HPDE6-E6E7 (cell line): ENCODE measurements at regions not wholly inside any gene's neighbourhood (a gene's known extent, or its start where the extent isn't known, plus 50 kb on each side); places are given as distances from the start of the nearest gene placed in this dataset.
"Not testable (repeated sequence)": the region's sequence is repeated elsewhere in the genome, so short reads cannot be mapped to it uniquely, and the experiment has no call there.

Source experiments
- DNase-seq: peaks from one replicate; pipeline ENCODE4 v3.0.0; 2011; ENCODE audit warnings: missing footprints; ENCODE audit errors: extremely low spot score

DNA sequence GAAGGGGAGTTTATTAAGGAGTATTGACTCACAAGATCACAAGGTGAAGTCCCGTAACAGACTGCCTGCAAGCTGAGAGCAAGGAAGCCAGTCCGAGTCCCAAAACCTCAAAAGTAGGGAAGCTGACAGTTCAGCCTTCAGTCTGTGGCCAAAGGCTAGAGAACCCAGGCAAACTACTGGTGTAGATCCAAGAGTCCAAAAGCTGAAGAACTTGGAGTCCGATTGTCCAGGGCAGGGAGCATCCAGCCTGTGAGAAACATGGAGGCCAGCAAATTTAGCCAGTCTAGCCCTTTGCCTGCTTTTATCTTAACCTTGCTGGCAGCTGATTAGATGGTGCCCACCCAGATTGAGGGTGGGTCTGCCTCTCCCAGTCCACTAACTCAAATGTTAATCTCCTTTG is 621.9 kb upstream of the ITGA1 start:
- not testable (repeated sequence) for DNase-seq

DNA sequence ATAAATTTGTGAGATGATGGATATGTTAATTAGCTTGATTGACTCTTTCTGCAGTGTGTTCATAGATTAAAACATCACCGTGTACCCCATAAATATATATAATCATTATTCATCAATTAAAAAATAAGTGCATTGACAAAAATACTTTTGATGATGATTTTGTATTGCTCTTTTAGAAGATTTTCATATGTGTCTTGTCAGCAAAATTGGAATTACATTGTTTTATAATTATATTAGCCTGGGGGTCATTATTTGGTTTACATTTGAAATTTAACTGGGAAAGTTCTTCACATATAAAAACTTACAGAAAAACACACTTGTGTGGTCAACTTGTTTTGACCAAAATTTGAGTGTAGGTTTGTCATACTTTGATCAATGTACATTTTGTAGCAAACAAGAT is 614.6 kb upstream of the ITGA1 start:
- no peak for DNase-seq

- DNase-seq = no peak
Observed at GRCh38 chr5:52177193-52177592, 610.5 kb upstream of the ITGA1 start.

GRCh38 chr5:52181403-52181802 is 606.3 kb upstream of the ITGA1 start:
- no peak for DNase-seq

GRCh38 chr5:52190737-52191136 is 597.0 kb upstream of the ITGA1 start:
- DNase-seq = no peak

DNA sequence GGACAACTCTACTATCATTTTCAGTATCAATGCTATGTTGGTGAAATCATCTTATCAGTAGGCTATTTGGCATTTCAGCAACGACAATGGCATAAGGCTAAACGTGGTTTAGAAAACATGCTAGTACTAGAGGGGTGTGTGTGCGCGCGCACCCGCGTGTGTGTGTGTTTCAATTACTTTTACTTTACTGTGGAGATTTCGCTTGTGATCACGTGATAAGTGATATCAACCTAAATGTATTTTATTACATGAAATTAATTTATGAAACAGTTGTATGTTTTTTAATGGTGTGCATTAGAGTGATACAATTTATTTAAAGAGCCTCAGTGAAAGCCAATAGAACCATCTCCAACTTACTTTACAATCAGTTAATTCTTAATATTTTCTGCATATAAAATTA is 587.9 kb upstream of the ITGA1 start:
- no peak for DNase-seq

DNA sequence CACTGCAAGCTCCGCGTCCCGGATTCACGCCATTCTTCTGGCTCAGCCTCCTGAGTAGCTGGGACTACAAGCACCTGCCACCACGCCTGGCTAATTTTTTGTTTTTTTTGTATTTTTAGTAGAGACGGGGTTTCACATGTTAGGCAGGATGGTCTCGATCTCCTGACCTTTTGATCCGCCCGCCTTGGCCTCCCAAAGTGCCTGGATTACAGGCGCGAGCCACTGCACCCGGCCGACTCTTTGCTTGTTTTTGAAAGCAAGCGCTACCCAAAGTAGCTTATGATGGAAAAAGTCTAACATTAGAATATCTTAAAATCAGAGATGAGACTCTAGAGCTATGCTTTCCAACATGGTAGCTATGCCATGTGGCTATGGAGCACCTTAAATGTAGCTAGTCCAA is 585.5 kb upstream of the ITGA1 start:
- no peak for DNase-seq

GRCh38 chr5:52204310-52204709 is 583.4 kb upstream of the ITGA1 start:
- no peak for DNase-seq
